ENCODE measurements at regions not wholly inside any gene's neighbourhood (a gene's known extent, or its start where the extent isn't known, plus 50 kb on each side); places are given as distances from the start of the nearest gene placed in this dataset.

DNA sequence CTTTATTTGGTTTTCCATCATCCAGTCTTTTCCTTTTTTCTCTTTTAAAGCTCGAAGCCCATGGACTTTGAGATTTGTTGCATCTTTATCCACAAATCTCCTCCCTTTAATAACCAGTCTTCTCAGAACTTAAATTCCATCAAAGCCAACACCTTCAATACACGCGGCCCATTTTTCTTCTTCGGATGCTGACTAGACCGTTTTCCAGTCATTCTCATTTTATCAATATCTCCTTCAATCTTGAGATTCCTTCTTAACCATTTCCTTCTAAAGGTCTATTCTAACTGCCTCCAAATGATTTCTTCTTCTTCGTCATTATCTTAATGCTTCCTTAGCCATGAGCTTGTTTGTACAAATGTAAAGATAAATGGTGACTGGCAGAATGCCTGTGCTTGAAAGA lies 173.5 kb downstream of the BAMBI start:
- Mint-ChIP-seq H3K36me3 (no peaks in the 10 kb centered on the region), H3K27me3 (no peaks in the 10 kb centered on the region), H3K9me3 (no peaks in the 10 kb centered on the region), H3K27ac (no peak overlapping the region), H3K4me1 (no peaks in the 10 kb centered on the region), H3K4me3 (no peak overlapping the region)
- ATAC-seq, result no peak

- H3K4me1 Mint-ChIP-seq, result no peaks in the 10 kb centered on the region
Observed at GRCh38 chr10:28853195-28853594, 175.9 kb downstream of the BAMBI start.

DNA sequence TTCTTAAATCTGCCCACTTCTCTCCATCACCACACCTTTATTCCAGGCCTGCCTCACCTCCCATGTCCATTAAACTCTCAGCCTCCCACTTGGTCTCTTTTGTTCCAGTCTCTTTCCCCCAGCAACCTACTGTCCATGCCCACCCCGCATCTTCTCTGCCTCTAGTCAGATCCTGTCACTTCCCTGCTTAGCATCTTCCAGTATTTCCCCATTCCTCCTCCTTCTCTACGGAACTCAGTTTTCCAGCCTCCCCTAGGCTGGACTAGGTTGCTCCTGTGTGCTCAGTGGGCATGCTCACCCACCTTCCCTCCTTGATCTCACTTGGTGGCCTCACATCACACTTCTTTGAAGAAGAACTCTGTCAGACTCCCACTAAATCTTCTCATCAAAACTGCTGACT lies 179.8 kb downstream of the BAMBI start:
- Mint-ChIP-seq H3K27ac (no peak overlapping the region), H3K4me3 (no peak overlapping the region), H3K36me3 (no peaks in the 10 kb centered on the region), H3K9me3 (peaks cover 11% of the 10 kb centered on the region), H3K4me1 (no peaks in the 10 kb centered on the region), H3K27me3 (no peaks in the 10 kb centered on the region)
- no peak for ATAC-seq

More at GRCh38 chr10:28853195-28853594, 175.9 kb downstream of the BAMBI start:
- Mint-ChIP-seq H3K36me3 (no peaks in the 10 kb centered on the region), H3K27ac (no peak overlapping the region), H3K4me3 (no peak overlapping the region), H3K9me3 (peaks cover 8% of the 10 kb centered on the region), H3K27me3 (no peaks in the 10 kb centered on the region)
- no peak for ATAC-seq

- no peak overlapping the region for H3K27ac Mint-ChIP-seq
- no peaks in the 10 kb centered on the region for H3K4me1 Mint-ChIP-seq
- peaks cover 14% of the 10 kb centered on the region for H3K9me3 Mint-ChIP-seq
- H3K27me3 Mint-ChIP-seq, result no peaks in the 10 kb centered on the region
- ATAC-seq, result no peak
- H3K4me3 Mint-ChIP-seq, result no peak overlapping the region
- H3K36me3 Mint-ChIP-seq, result no peaks in the 10 kb centered on the region
Observed at GRCh38 chr10:28858646-28859045, 181.3 kb downstream of the BAMBI start.

GRCh38 chr10:28859791-28860190 lies 182.5 kb downstream of the BAMBI start:
- Mint-ChIP-seq H3K4me3 (no peak overlapping the region), H3K27me3 (no peaks in the 10 kb centered on the region), H3K36me3 (no peaks in the 10 kb centered on the region), H3K4me1 (no peaks in the 10 kb centered on the region), H3K27ac (no peak overlapping the region), H3K9me3 (peaks cover 14% of the 10 kb centered on the region)
- ATAC-seq, result no peak

- H3K27ac Mint-ChIP-seq, result no peak overlapping the region
- ATAC-seq, result no peak
- H3K4me1 Mint-ChIP-seq, result no peaks in the 10 kb centered on the region
- H3K4me3 Mint-ChIP-seq, result no peak overlapping the region
- H3K36me3 Mint-ChIP-seq, result no peaks in the 10 kb centered on the region
- H3K9me3 Mint-ChIP-seq, result peaks cover 11% of the 10 kb centered on the region
- H3K27me3 Mint-ChIP-seq, result no peaks in the 10 kb centered on the region
Observed at GRCh38 chr10:28862219-28862618, 184.9 kb downstream of the BAMBI start.

DNA sequence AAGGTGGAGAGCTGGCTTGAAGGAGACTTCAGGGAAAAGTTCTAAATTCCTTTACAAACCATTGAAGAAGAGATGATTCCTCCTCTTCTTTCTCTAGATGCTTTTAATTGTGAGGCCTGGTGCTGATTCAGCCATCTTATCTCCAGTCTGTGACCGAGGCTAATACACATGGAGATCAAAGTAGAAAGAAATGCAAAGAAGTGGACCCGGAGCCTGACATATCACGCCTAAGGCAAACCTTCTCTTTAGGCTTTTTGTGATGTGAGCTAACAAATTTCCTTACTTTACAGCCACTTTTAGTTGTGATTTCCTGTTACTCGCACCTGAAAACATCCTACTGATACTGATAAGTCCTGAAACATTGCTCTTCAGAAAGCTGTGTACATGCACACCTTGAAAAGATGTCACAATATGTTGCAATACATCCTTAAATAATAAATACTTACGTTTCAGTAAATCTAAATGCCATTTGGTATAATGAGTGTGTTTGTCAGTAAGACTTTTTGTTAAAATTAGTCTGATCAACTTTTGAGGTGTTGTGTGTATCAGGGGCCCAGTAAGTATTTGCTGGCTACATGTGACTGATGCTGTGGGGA lies 192.4 kb downstream of the BAMBI start:
- Mint-ChIP-seq H3K27ac (no peak overlapping the region), H3K4me1 (no peaks in the 10 kb centered on the region), H3K9me3 (no peaks in the 10 kb centered on the region), H3K27me3 (no peaks in the 10 kb centered on the region), H3K36me3 (no peaks in the 10 kb centered on the region), H3K4me3 (no peak overlapping the region)
- no peak for ATAC-seq

GRCh38 chr10:28871665-28872064 lies 194.3 kb downstream of the BAMBI start:
- H3K27me3 Mint-ChIP-seq, result no peaks in the 10 kb centered on the region
- H3K9me3 Mint-ChIP-seq, result no peaks in the 10 kb centered on the region
- no peak for ATAC-seq
- H3K36me3 Mint-ChIP-seq, result no peaks in the 10 kb centered on the region
- H3K4me3 Mint-ChIP-seq, result no peak overlapping the region
- H3K4me1 Mint-ChIP-seq, result no peaks in the 10 kb centered on the region
- H3K27ac Mint-ChIP-seq, result no peak overlapping the region

GRCh38 chr10:28872587-28873165 lies 195.4 kb downstream of the BAMBI start:
- H3K27ac Mint-ChIP-seq, result no peak overlapping the region

DNA sequence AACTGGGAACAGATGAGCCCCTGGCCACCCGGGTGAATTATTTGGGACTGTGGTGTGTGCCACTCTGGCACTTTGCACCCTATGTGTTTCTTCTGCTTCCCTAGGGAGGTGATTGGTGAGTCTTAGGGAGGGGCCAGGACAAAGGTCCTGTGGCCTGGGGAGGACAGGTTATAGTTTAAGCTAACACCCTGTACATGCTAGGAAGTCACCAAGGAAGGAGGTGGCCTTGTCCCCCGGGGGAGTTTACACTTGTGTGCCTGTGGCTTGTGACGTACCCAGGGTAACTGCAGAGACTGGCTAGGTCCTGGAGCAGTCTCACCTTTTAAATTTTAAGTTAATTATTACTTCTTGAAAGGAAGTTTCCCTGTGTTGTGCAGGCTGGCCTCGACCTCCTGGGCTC lies 196.2 kb downstream of the BAMBI start:
- H3K27ac Mint-ChIP-seq, result no peak overlapping the region

More at GRCh38 chr10:28872587-28873165, 195.4 kb downstream of the BAMBI start:
- Mint-ChIP-seq H3K9me3 (no peaks in the 10 kb centered on the region), H3K4me3 (no peak overlapping the region), H3K36me3 (no peaks in the 10 kb centered on the region), H3K27me3 (no peaks in the 10 kb centered on the region), H3K4me1 (no peaks in the 10 kb centered on the region)
- ATAC-seq, result no peak

DNA sequence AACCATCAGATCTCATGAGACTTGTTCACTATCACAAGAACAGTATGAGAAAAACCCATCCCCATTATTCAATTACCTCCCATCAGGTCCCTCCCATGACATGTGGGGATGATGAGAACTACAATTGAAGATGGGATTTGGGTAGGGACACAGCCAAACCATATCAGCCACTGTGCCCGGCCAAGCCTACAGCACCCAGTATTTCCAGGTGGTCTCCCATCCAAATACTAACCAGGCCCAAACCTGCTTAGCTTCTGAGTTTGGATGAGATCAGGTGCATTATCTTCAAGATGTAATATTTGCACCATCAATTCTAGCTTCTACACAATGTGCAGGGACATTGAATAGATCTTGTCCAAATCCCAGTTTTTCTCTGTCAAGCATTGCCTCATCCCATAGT lies 196.9 kb downstream of the BAMBI start:
- Mint-ChIP-seq H3K4me1 (no peaks in the 10 kb centered on the region), H3K27ac (no peak overlapping the region)
- ATAC-seq, result no peak

More for the DNA sequence above, 196.2 kb downstream of the BAMBI start:
- no peak overlapping the region for H3K4me3 Mint-ChIP-seq
- no peaks in the 10 kb centered on the region for H3K36me3 Mint-ChIP-seq
- H3K4me1 Mint-ChIP-seq, result no peaks in the 10 kb centered on the region
- no peaks in the 10 kb centered on the region for H3K27me3 Mint-ChIP-seq
- no peaks in the 10 kb centered on the region for H3K9me3 Mint-ChIP-seq
- ATAC-seq, result no peak

DNA sequence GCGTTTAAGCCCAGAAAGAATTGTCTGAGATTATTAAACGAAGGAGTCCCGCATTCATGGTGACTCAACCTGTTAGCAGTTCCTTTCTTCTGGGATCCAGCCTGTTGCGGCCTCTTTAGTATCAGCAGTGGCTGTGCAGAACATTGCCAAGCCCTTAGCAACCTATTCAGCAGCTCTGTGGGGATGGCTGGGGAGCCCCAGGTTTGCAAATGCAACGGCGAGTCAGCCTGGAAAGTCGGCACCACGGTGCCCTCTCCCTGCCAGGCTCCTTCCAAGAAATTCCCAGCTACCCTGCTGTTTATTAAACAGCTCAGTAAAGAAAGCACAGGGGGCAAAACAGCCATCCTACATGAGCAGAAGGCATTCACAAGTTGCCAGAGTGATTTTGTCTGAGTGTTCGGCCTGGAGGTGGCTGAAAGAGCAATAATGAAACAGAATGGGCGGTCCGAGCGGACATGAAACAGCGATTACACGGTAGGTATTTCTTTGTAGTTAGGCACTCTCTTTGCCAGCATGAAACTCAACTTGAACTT lies 198.3 kb downstream of the BAMBI start:
- H3K9me3 Mint-ChIP-seq, result no peaks in the 10 kb centered on the region
- no peak for ATAC-seq
- no peaks in the 10 kb centered on the region for H3K4me1 Mint-ChIP-seq

More for the DNA sequence above, 196.9 kb downstream of the BAMBI start:
- no peaks in the 10 kb centered on the region for H3K36me3 Mint-ChIP-seq
- H3K4me3 Mint-ChIP-seq, result no peak overlapping the region
- H3K9me3 Mint-ChIP-seq, result no peaks in the 10 kb centered on the region
- H3K27me3 Mint-ChIP-seq, result no peaks in the 10 kb centered on the region

DNA sequence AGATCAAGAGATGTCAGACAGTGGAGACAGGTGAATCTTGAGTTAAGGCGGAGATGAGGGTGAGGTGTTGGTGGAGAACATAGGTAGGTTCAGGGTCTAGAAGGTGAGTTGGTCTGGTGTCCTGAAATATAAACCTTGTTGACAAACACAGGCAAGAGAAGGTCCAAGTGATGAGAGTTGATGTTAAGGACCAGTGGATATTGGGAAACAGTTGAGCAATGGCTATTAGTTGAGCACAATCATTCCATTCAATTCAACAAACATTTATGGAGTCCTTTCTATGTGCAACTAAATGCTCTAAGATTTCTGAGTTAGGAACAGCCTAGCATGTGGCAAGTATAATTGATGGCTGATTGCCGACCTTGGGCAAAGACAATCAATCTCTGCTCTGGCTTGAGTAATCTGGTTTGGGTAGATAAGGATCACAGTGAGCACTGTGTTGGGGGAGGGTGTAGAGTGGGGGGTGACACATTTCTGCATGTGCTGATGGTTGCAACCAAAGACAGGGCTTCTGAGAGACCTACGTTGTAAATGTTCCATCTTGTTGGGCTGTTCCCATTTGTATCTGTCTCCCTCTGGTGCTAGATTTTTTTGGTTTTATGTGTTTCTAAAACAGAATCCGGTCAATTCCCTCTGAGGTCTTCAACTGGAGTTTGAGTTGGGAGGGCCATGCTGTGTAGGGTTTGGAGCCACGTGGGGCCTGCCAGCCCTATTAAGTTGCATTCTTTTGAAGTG lies 201.1 kb downstream of the BAMBI start:
- ATAC-seq, result peak; percentile 34

More for the DNA sequence above, 198.3 kb downstream of the BAMBI start:
- H3K4me3 Mint-ChIP-seq, result no peak overlapping the region
- no peaks in the 10 kb centered on the region for H3K27me3 Mint-ChIP-seq
- H3K27ac Mint-ChIP-seq, result no peak overlapping the region
- H3K36me3 Mint-ChIP-seq, result no peaks in the 10 kb centered on the region

DNA sequence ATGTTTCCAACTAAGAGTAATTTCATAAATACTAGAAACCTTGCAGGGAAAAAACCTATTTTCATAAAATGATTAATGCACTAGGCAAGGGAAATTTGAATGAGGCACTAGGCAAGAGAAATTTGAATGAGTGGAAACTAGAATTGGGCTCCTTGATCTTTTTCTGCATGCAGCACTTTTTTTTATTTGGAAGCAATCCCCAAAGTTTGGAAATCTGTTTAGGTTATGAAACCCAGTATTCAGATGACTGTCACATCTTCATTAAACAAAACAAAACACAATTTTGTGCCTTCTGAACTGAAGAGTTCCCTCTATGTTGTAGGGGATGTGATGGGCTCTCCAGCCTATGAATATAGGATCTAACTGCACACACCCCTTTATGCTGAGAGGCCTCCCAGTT lies 201.9 kb downstream of the BAMBI start:
- no peak overlapping the region for H3K27ac Mint-ChIP-seq

More for the DNA sequence above, 201.1 kb downstream of the BAMBI start:
- H3K27ac Mint-ChIP-seq, result no peak overlapping the region
- no peaks in the 10 kb centered on the region for H3K27me3 Mint-ChIP-seq
- H3K4me1 Mint-ChIP-seq, result no peaks in the 10 kb centered on the region
- no peaks in the 10 kb centered on the region for H3K36me3 Mint-ChIP-seq
- no peaks in the 10 kb centered on the region for H3K9me3 Mint-ChIP-seq
- H3K4me3 Mint-ChIP-seq, result no peak overlapping the region

GRCh38 chr10:28879875-28880682 lies 202.8 kb downstream of the BAMBI start:
- H3K9me3 Mint-ChIP-seq, result no peaks in the 10 kb centered on the region
- H3K36me3 Mint-ChIP-seq, result no peaks in the 10 kb centered on the region
- H3K4me3 Mint-ChIP-seq, result no peak overlapping the region
- H3K27me3 Mint-ChIP-seq, result no peaks in the 10 kb centered on the region
- H3K4me1 Mint-ChIP-seq, result no peaks in the 10 kb centered on the region
- ATAC-seq, result no peak
- H3K27ac Mint-ChIP-seq, result no peak overlapping the region

More for the DNA sequence above, 201.9 kb downstream of the BAMBI start:
- Mint-ChIP-seq H3K4me3 (no peak overlapping the region), H3K27me3 (no peaks in the 10 kb centered on the region), H3K4me1 (no peaks in the 10 kb centered on the region), H3K36me3 (no peaks in the 10 kb centered on the region), H3K9me3 (no peaks in the 10 kb centered on the region)
- ATAC-seq, result no peak
